ENCODE measurements at regions not wholly inside any gene's neighbourhood (a gene's known extent, or its start where the extent isn't known, plus 50 kb on each side); places are given as distances from the start of the nearest gene placed in this dataset.

DNA sequence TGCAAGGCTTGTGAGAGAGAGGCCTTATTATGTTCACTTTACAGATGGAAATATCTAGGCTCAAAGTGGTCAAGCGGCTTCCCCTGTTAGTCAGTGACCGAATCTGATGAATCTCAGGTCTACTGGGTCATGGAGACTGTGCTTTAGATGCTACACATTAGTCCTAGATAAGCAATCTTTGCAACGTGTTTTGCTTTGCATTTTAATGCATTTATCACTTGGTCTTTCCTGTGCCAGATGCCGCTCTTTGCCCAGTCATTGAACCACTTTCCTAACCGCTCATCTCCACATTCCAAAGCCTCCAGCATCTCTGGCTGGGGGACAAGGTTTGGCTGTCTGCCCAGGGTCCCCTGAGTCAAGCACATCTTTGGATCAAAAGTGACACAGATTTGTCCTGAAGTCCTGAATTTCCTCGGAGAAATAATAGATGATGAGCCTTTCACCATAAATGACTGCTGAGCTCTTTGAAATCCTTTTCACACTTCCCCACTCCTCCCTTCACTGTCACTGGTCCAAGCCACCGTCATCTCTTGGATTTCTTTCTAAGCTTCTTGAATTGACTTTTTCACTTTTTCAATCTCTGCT, 96.0 kb upstream of the USP24 start:
- no peak overlapping the region for H3K27ac ChIP-seq (replicated peaks)
- H3K4me3 ChIP-seq (replicated peaks; ENCODE audit: insufficient read depth, low read length): no peak overlapping the region
- DNase-seq (ENCODE audit: low read depth in 1 of 2, low spot score in 1 of 2): no peak
- no peak for TF ChIP-seq GABPA (IDR thresholded peaks at IDR 0.05; ENCODE audit: low read depth)
- H3K27me3 ChIP-seq (ENCODE audit: insufficient read depth, poor library complexity, severe bottlenecking): no peaks in the 10 kb centered on the region

DNA sequence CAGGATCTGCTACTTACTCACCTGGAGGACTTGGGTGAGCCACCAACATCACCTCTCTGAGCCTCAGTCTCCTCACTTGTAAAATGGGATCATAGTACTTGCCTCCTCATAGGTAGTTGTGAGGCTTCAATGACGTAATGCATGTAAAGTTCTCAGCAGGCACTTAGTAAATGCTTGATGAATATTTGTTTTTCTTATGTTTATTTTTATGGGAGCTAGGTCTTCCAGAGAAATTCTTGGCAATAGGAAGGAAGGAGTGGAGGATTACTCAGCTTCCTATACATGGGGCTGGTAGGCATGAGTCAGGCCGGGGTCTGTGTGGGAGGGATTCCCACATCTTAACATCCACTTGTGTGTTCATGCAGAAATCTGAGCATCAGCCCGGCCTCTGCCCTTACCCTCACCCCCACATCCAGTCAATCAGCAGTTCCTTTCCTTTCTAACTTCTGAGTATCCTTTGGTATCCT, 95.4 kb upstream of the USP24 start:
- no peak for DNase-seq (ENCODE audit: low read depth in 1 of 2, low spot score in 1 of 2)

DNA sequence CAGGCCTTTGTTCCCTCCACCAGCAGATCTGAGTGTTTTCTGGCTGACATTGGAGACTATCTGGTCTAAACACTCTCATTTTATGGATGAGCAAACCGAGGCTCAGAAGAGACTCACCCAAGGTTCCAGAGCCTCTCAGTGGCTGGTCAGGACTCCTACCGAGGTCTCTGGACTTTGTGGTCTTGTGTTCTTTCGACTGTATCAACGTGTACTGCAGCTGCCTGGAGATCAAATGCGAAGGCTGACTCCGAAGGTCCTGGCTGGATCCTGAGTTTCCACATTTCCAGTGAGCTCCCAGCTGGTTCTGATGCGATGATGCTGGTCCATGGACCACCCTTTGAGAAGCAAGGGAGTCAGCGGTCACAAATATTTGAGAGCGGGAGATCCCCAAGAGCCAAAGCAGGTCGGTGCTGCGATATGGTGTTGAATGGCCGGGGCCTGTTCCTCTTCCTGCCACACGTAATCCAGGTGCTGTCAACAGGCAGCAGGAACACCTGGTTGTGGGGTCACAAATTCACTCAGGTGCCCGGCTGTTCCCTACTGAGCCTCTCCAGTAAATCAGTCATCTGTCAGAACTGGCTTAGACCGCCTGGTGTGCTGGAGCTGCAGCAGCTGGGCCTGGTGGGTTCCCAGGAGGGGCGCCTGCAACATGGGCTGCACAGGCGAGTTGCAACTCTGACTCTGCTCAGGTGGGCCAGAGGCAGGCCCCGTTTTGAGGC, 94.8 kb upstream of the USP24 start:
- no peak for TF ChIP-seq POLR2AphosphoS5 (IDR thresholded peaks at IDR 0.05; ENCODE audit: low read depth)
- TF ChIP-seq, protein P1, sequence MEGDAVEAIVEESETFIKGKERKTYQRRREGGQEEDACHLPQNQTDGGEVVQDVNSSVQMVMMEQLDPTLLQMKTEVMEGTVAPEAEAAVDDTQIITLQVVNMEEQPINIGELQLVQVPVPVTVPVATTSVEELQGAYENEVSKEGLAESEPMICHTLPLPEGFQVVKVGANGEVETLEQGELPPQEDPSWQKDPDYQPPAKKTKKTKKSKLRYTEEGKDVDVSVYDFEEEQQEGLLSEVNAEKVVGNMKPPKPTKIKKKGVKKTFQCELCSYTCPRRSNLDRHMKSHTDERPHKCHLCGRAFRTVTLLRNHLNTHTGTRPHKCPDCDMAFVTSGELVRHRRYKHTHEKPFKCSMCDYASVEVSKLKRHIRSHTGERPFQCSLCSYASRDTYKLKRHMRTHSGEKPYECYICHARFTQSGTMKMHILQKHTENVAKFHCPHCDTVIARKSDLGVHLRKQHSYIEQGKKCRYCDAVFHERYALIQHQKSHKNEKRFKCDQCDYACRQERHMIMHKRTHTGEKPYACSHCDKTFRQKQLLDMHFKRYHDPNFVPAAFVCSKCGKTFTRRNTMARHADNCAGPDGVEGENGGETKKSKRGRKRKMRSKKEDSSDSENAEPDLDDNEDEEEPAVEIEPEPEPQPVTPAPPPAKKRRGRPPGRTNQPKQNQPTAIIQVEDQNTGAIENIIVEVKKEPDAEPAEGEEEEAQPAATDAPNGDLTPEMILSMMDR (IDR thresholded peaks at IDR 0.05; ENCODE audit: insufficient read depth, low read length): no peak
- no peak for TF ChIP-seq GABPA (IDR thresholded peaks at IDR 0.05; ENCODE audit: low read depth)
- TF ChIP-seq SPI1 (IDR thresholded peaks at IDR 0.05; ENCODE audit: borderline replicate concordance, low read depth): no peak
- TF ChIP-seq, protein P2, sequence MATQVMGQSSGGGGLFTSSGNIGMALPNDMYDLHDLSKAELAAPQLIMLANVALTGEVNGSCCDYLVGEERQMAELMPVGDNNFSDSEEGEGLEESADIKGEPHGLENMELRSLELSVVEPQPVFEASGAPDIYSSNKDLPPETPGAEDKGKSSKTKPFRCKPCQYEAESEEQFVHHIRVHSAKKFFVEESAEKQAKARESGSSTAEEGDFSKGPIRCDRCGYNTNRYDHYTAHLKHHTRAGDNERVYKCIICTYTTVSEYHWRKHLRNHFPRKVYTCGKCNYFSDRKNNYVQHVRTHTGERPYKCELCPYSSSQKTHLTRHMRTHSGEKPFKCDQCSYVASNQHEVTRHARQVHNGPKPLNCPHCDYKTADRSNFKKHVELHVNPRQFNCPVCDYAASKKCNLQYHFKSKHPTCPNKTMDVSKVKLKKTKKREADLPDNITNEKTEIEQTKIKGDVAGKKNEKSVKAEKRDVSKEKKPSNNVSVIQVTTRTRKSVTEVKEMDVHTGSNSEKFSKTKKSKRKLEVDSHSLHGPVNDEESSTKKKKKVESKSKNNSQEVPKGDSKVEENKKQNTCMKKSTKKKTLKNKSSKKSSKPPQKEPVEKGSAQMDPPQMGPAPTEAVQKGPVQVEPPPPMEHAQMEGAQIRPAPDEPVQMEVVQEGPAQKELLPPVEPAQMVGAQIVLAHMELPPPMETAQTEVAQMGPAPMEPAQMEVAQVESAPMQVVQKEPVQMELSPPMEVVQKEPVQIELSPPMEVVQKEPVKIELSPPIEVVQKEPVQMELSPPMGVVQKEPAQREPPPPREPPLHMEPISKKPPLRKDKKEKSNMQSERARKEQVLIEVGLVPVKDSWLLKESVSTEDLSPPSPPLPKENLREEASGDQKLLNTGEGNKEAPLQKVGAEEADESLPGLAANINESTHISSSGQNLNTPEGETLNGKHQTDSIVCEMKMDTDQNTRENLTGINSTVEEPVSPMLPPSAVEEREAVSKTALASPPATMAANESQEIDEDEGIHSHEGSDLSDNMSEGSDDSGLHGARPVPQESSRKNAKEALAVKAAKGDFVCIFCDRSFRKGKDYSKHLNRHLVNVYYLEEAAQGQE (IDR thresholded peaks at IDR 0.05; ENCODE audit: insufficient replicate concordance, low read depth): no peak
- H3K27me3 ChIP-seq (ENCODE audit: insufficient read depth, poor library complexity, severe bottlenecking): no peaks in the 10 kb centered on the region
- H3K27ac ChIP-seq (replicated peaks): no peak overlapping the region
- no peak overlapping the region for H3K4me3 ChIP-seq (replicated peaks; ENCODE audit: insufficient read depth, low read length)
- no peak for DNase-seq (ENCODE audit: low read depth in 1 of 2, low spot score in 1 of 2)

More for the DNA sequence above, 95.4 kb upstream of the USP24 start:
- H3K27ac ChIP-seq (replicated peaks): no peak overlapping the region
- TF ChIP-seq GABPA (IDR thresholded peaks at IDR 0.05; ENCODE audit: low read depth) (no peak), SPI1 (IDR thresholded peaks at IDR 0.05; ENCODE audit: borderline replicate concordance, low read depth) (no peak), POLR2AphosphoS5 (IDR thresholded peaks at IDR 0.05; ENCODE audit: low read depth) (no peak)
- TF ChIP-seq, protein P2 (IDR thresholded peaks at IDR 0.05; ENCODE audit: insufficient replicate concordance, low read depth): no peak
- TF ChIP-seq, protein P1 (IDR thresholded peaks at IDR 0.05; ENCODE audit: insufficient read depth, low read length): no peak
- no peaks in the 10 kb centered on the region for H3K27me3 ChIP-seq (ENCODE audit: insufficient read depth, poor library complexity, severe bottlenecking)
- no peak overlapping the region for H3K4me3 ChIP-seq (replicated peaks; ENCODE audit: insufficient read depth, low read length)

DNA sequence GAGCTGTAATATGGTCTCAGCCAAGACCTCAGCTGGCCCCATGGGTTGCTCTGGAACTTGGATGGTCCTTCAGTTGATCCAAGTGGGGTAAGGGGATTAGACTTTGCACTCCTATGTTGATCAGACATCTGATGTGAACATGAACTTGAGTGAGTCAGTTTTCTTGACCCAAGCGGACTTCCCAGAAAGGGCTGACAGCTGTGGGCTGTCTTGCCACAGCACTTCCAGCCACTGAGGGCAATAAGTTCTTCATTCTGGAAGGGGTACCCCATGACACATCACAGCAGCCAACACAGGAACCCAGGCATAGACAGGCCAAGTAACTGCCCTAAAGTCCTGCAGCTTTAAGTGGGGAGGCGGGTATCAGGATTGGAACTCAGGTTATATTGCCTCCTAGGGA, 93.9 kb upstream of the USP24 start:
- Histone ChIP-seq H3K27ac (replicated peaks) (no peak overlapping the region), H3K27me3 (ENCODE audit: insufficient read depth, poor library complexity, severe bottlenecking) (no peaks in the 10 kb centered on the region), H3K4me3 (replicated peaks; ENCODE audit: insufficient read depth, low read length) (no peak overlapping the region)
- TF ChIP-seq POLR2AphosphoS5 (IDR thresholded peaks at IDR 0.05; ENCODE audit: low read depth) (no peak), SPI1 (IDR thresholded peaks at IDR 0.05; ENCODE audit: borderline replicate concordance, low read depth) (no peak), GABPA (IDR thresholded peaks at IDR 0.05; ENCODE audit: low read depth) (no peak)
- TF ChIP-seq, protein P1 (IDR thresholded peaks at IDR 0.05; ENCODE audit: insufficient read depth, low read length): no peak
- TF ChIP-seq, protein P2 (IDR thresholded peaks at IDR 0.05; ENCODE audit: insufficient replicate concordance, low read depth): no peak
- DNase-seq (ENCODE audit: low read depth in 1 of 2, low spot score in 1 of 2): no peak
